Ovary (tissue), 3 donors: ENCODE measurements at regions not wholly inside any gene's neighbourhood (a gene's known extent, or its start where the extent isn't known, plus 50 kb on each side); places are given as distances from the start of the nearest gene placed in this dataset.

Experiments used
- CTCF ChIP-seq, 3 donors: fragments of 450-650 bp in 2 of 3; fragments of 200-600 bp in 1 of 3; IDR thresholded peaks; one replicate each; pipeline versions ENCODE4 v1.5.1 to v1.8.0; 2016 to 2022; ENCODE audit warnings: antibody characterized with exemption in 3 of 3, mild to moderate bottlenecking in 1 of 3
- EP300 ChIP-seq: sonication (generic); formaldehyde crosslinking; IDR thresholded peaks from one replicate; pipeline ENCODE4 v1.6.1; 2017; ENCODE audit warnings: antibody characterized with exemption
- POLR2A ChIP-seq: fragments of 450-650 bp; IDR thresholded peaks from one replicate; pipeline ENCODE4 v1.6.1; 2017; ENCODE audit warnings: antibody characterized with exemption, mild to moderate bottlenecking, moderate library complexity
- donor health status: DM: no; HTN: no; CAD: no.

GRCh38 chrX:63466690-63467089 lies 115.6 kb upstream of the SPIN4 start:
- TF ChIP-seq CTCF (IDR thresholded peaks at IDR 0.05): no peak
- TF ChIP-seq POLR2A: no peak
- no peak for TF ChIP-seq EP300
